GM19395 (cell line): ENCODE measurements at regions not wholly inside any gene's neighbourhood (a gene's known extent, or its start where the extent isn't known, plus 50 kb on each side); places are given as distances from the start of the nearest gene placed in this dataset.
"Not testable (repeated sequence)": the region's sequence is repeated elsewhere in the genome, so short reads cannot be mapped to it uniquely, and the experiment has no call there.

Source experiments
- ATAC-seq: cut with Tn5 transposase; IDR thresholded peaks from one replicate; pipeline ENCODE4 v1.9.1; 2021; ENCODE audit warnings: mild to moderate bottlenecking, moderate library complexity; ENCODE audit not compliant: unreplicated experiment

- not testable (repeated sequence) for ATAC-seq
These were observed 595.5 kb upstream of the PCDH7 start for GRCh38 chr4:30124621-30125020.

GRCh38 chr4:30125868-30126267 is 594.3 kb upstream of the PCDH7 start:
- ATAC-seq, result no peak

GRCh38 chr4:30126351-30126750 is 593.8 kb upstream of the PCDH7 start:
- ATAC-seq, result no peak

- not testable (repeated sequence) for ATAC-seq
These were observed 571.3 kb upstream of the PCDH7 start for GRCh38 chr4:30148828-30149227.

- not testable (repeated sequence) for ATAC-seq
These were observed 570.6 kb upstream of the PCDH7 start for GRCh38 chr4:30149539-30149938.

GRCh38 chr4:30153427-30153826 is 566.7 kb upstream of the PCDH7 start:
- ATAC-seq, result no peak

- no peak for ATAC-seq
These were observed 560.0 kb upstream of the PCDH7 start for GRCh38 chr4:30160140-30160539.

- no peak for ATAC-seq
These were observed 547.8 kb upstream of the PCDH7 start for GRCh38 chr4:30172416-30172815.

- no peak for ATAC-seq
These were observed 538.7 kb upstream of the PCDH7 start for GRCh38 chr4:30181512-30181911.

GRCh38 chr4:30181918-30182317 is 538.3 kb upstream of the PCDH7 start:
- ATAC-seq, result no peak

GRCh38 chr4:30182786-30183185 is 537.4 kb upstream of the PCDH7 start:
- ATAC-seq, result no peak

GRCh38 chr4:30191902-30192301 is 528.3 kb upstream of the PCDH7 start:
- no peak for ATAC-seq

- ATAC-seq, result no peak
These were observed 512.8 kb upstream of the PCDH7 start for GRCh38 chr4:30207389-30207788.

GRCh38 chr4:30208731-30209435 is 511.3 kb upstream of the PCDH7 start:
- no peak for ATAC-seq

GRCh38 chr4:30215973-30216372 is 504.2 kb upstream of the PCDH7 start:
- ATAC-seq, result not testable (repeated sequence)

- ATAC-seq, result no peak
These were observed 475.0 kb upstream of the PCDH7 start for GRCh38 chr4:30245140-30245539.

GRCh38 chr4:30256116-30256832 is 463.9 kb upstream of the PCDH7 start:
- no peak for ATAC-seq

GRCh38 chr4:30258949-30259348 is 461.2 kb upstream of the PCDH7 start:
- no peak for ATAC-seq

- no peak for ATAC-seq
These were observed 457.8 kb upstream of the PCDH7 start for GRCh38 chr4:30262379-30262778.

GRCh38 chr4:30264465-30264864 is 455.7 kb upstream of the PCDH7 start:
- no peak for ATAC-seq

- ATAC-seq, result no peak
These were observed 454.5 kb upstream of the PCDH7 start for GRCh38 chr4:30265716-30266115.

- ATAC-seq, result no peak
These were observed 451.8 kb upstream of the PCDH7 start for GRCh38 chr4:30268370-30268769.
